Right lobe of liver (tissue), 6 donors: ENCODE measurements at regions not wholly inside any gene's neighbourhood (a gene's known extent, or its start where the extent isn't known, plus 50 kb on each side); places are given as distances from the start of the nearest gene placed in this dataset.
"Not testable (repeated sequence)": the region's sequence is repeated elsewhere in the genome, so short reads cannot be mapped to it uniquely, and the experiment has no call there.

Experiments
- ATAC-seq, 4 donors: fragments of 200-7000 bp; cut with Tn5 transposase; one replicate each; pipeline ENCODE4 v1.9.1; 2020; ENCODE audit warnings: mild to moderate bottlenecking in 4 of 4, moderate library complexity in 4 of 4
- DNase-seq, 3 donors: peaks; one replicate each; pipeline ENCODE4 v3.0.0-alpha.2; 2020
- H3K27ac ChIP-seq, 3 donors: fragments of 200-600 bp; one replicate each; pipeline ENCODE4 v1.8.0; 2022
- H3K27me3 ChIP-seq, 2 donors: fragments of 200-600 bp; one replicate each; pipeline ENCODE4 v1.8.0; 2022
- H3K36me3 ChIP-seq, 4 donors: fragments of 200-600 bp; sonication (generic) in 1 of 4; one replicate each; pipeline versions ENCODE4 v1.5.1 to v1.8.0; 2017 to 2022; ENCODE audit warnings: control low read depth in 1 of 4
- H3K4me1 ChIP-seq, 4 donors: fragments of 200-600 bp; sonication (generic) in 1 of 4; one replicate each; pipeline versions ENCODE4 v1.5.1 to v1.8.0; 2017 to 2022; ENCODE audit warnings: control low read depth in 1 of 4
- H3K4me3 ChIP-seq, 3 donors: fragments of 200-600 bp; one replicate each; pipeline ENCODE4 v1.8.0; 2022
- H3K9me3 ChIP-seq, 4 donors: fragments of 200-600 bp; sonication (generic) in 1 of 4; one replicate each; pipeline versions ENCODE4 v1.5.1 to v1.8.0; 2017 to 2022; ENCODE audit warnings: control low read depth in 1 of 4
- CTCF ChIP-seq, 4 donors: fragments of 200-600 bp in 3 of 4; fragments of 450-650 bp in 1 of 4; IDR thresholded peaks; one replicate each; pipeline versions ENCODE4 v1.5.1 to v1.8.0; 2016 to 2022; ENCODE audit warnings: antibody characterized with exemption in 4 of 4, mild to moderate bottlenecking in 2 of 4
- POLR2A ChIP-seq: fragments of 450-650 bp; IDR thresholded peaks from one replicate; pipeline ENCODE4 v1.6.1; 2017; ENCODE audit warnings: antibody characterized with exemption, mild to moderate bottlenecking
- WGBS: methylation state at CpG from one replicate; pipeline ENCODE4 v1.1.6; 2018; ENCODE audit warnings: low coverage, low lambda C conversion rate; ENCODE audit not compliant: insufficient coverage; ENCODE audit errors: missing lambda C conversion rate; 5-methylcytosine and 5-hydroxymethylcytosine counted together
- intact Hi-C, 2 donors: fragments of 100-400 bp; cut with DNase I; formaldehyde crosslinking; loops; one replicate each; pipeline versions ENCODE4 v1.11.2 to v1.14.1; 2022
- donor health status: DM: no; HTN: yes; CAD: no.
- donor health status: DM: no; HTN: no; CAD: no.
- donor health status: DM: no; HTN: no; CAD: no.
- donor health status: DM: no; HTN: yes; CAD: no.
- donor health status: DM: no; HTN: yes; CAD: no.

GRCh38 chr4:29326816-29327215 is 1393.4 kb upstream of the PCDH7 start:
- DNase-seq, result no peak
- 45% methylated on average over 2 of the region's 2 CpGs for WGBS

GRCh38 chr4:29336861-29337260 is 1383.3 kb upstream of the PCDH7 start:
- Histone ChIP-seq H3K9me3 (no peaks in the 10 kb centered on the region), H3K27me3 (no peaks in the 10 kb centered on the region), H3K36me3 (no peaks in the 10 kb centered on the region), H3K27ac (no peak overlapping the region), H3K4me1 (no peaks in the 10 kb centered on the region), H3K4me3 (no peak overlapping the region)
- TF ChIP-seq CTCF (IDR thresholded peaks at IDR 0.05), result no peak
- no peak for TF ChIP-seq POLR2A
- no peak for DNase-seq
- intact Hi-C loops, result no loop called here
- ATAC-seq, result no peak
- WGBS, result 33% methylated on average over 1 of the region's 1 CpG

More at GRCh38 chr4:29326816-29327215, 1393.4 kb upstream of the PCDH7 start:
- no peaks in the 10 kb centered on the region for H3K36me3 ChIP-seq
- ATAC-seq, result no peak
- H3K27me3 ChIP-seq, result no peaks in the 10 kb centered on the region
- H3K9me3 ChIP-seq, result no peaks in the 10 kb centered on the region
- no peaks in the 10 kb centered on the region for H3K4me1 ChIP-seq
- TF ChIP-seq POLR2A (no peak), CTCF (IDR thresholded peaks at IDR 0.05) (no peak)
- H3K27ac ChIP-seq, result no peak overlapping the region
- intact Hi-C loops, result no loop called here
- no peak overlapping the region for H3K4me3 ChIP-seq

GRCh38 chr4:29372971-29373370 is 1347.2 kb upstream of the PCDH7 start:
- intact Hi-C loops, result no loop called here
- WGBS, result 74% methylated on average over 2 of the region's 2 CpGs
- ATAC-seq, result no peak

GRCh38 chr4:29375716-29376115 is 1344.5 kb upstream of the PCDH7 start:
- H3K27ac ChIP-seq, result no peak overlapping the region
- H3K9me3 ChIP-seq, result no peaks in the 10 kb centered on the region
- no peak for TF ChIP-seq CTCF (IDR thresholded peaks at IDR 0.05)
- no peak for TF ChIP-seq POLR2A
- no peak overlapping the region for H3K4me3 ChIP-seq
- 44% methylated on average over 1 of the region's 1 CpG for WGBS
- DNase-seq (no peak), ATAC-seq (no peak)
- intact Hi-C loops, result no loop called here
- no peaks in the 10 kb centered on the region for H3K36me3 ChIP-seq
- H3K4me1 ChIP-seq, result no peaks in the 10 kb centered on the region
- H3K27me3 ChIP-seq, result no peaks in the 10 kb centered on the region

More at GRCh38 chr4:29372971-29373370, 1347.2 kb upstream of the PCDH7 start:
- Histone ChIP-seq H3K27me3 (no peaks in the 10 kb centered on the region), H3K27ac (no peak overlapping the region), H3K9me3 (no peaks in the 10 kb centered on the region), H3K4me1 (no peaks in the 10 kb centered on the region), H3K36me3 (no peaks in the 10 kb centered on the region), H3K4me3 (no peak overlapping the region)
- DNase-seq, result no peak
- TF ChIP-seq POLR2A, result no peak
- TF ChIP-seq CTCF (IDR thresholded peaks at IDR 0.05), result no peak

GRCh38 chr4:29378237-29378636 is 1341.9 kb upstream of the PCDH7 start:
- H3K27ac ChIP-seq, H3K9me3 ChIP-seq, H3K36me3 ChIP-seq, intact Hi-C loops, ATAC-seq, H3K27me3 ChIP-seq, DNase-seq, H3K4me3 ChIP-seq, H3K4me1 ChIP-seq: not testable (repeated sequence)
